ENCODE measurements at regions not wholly inside any gene's neighbourhood (a gene's known extent, or its start where the extent isn't known, plus 50 kb on each side); places are given as distances from the start of the nearest gene placed in this dataset.

DNA sequence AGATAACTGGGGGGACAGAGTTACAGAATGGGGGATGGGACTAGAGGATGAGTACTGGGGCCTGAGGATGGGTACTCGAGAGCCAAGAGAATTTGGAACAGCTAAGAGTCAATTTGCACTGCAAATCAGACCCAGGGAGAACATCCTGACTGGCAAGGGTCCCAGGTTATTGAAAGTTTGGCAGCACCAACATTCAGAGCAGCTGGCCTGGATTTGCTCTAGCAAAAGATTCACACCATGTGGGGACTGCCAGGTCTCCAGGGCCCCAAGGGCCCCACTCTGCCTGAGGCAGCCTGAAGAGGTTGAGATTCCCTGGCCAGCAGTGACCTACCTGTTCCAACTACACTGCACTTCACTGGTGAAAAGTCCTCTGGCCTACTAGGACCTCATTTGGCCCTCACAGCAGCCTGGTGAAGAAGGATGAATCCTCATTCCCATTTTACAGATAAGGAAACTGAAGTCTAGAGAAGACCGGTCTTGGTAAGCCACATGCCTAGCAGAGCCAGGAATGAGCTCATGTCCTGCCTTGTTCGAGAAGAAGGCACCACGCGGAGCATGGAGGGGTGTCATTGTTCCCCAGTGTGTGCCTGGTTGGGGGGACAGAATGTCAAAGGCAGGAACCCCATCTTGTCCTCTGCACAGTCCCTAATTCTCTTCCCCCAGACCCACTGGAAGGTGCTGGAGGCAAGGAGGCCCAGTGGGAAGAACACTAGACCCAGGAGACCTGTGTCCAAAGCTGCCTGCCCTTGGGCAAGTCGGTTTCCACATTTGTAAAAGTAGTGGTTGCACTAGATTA is 258.6 kb downstream of the TNS1 start:
- TF ChIP-seq, protein P1, sequence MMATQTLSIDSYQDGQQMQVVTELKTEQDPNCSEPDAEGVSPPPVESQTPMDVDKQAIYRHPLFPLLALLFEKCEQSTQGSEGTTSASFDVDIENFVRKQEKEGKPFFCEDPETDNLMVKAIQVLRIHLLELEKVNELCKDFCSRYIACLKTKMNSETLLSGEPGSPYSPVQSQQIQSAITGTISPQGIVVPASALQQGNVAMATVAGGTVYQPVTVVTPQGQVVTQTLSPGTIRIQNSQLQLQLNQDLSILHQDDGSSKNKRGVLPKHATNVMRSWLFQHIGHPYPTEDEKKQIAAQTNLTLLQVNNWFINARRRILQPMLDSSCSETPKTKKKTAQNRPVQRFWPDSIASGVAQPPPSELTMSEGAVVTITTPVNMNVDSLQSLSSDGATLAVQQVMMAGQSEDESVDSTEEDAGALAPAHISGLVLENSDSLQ (IDR thresholded peaks at IDR 0.05) = no peak
- no peak for TF ChIP-seq ELF4 (IDR thresholded peaks at IDR 0.05)
- TF ChIP-seq FOXA1 (IDR thresholded peaks at IDR 0.05) = no peak
- TF ChIP-seq TARDBP (IDR thresholded peaks at IDR 0.05) = no peak
- no peak for TF ChIP-seq BHLHE40 (IDR thresholded peaks at IDR 0.05; ENCODE audit: borderline replicate concordance)

Data from HEK293T (cell line).